Astrocyte (in vitro differentiated cells and primary cell): ENCODE measurements at regions not wholly inside any gene's neighbourhood (a gene's known extent, or its start where the extent isn't known, plus 50 kb on each side); places are given as distances from the start of the nearest gene placed in this dataset.

Experiments
- EZH2 ChIP-seq: IDR thresholded peaks from 2 replicates; pipeline ENCODE4 v1.6.1; 2012; ENCODE audit warnings: mild to moderate bottlenecking, low read length, inconsistent platforms; ENCODE audit not compliant: insufficient read depth
- TF ChIP-seq, protein P1 (sequence below): IDR thresholded peaks from 2 replicates; pipeline ENCODE4 v1.5.1; 2011; ENCODE audit warnings: low read depth, mild to moderate bottlenecking, inconsistent platforms, low read length, moderate library complexity; ENCODE audit not compliant: insufficient read depth

DNA sequence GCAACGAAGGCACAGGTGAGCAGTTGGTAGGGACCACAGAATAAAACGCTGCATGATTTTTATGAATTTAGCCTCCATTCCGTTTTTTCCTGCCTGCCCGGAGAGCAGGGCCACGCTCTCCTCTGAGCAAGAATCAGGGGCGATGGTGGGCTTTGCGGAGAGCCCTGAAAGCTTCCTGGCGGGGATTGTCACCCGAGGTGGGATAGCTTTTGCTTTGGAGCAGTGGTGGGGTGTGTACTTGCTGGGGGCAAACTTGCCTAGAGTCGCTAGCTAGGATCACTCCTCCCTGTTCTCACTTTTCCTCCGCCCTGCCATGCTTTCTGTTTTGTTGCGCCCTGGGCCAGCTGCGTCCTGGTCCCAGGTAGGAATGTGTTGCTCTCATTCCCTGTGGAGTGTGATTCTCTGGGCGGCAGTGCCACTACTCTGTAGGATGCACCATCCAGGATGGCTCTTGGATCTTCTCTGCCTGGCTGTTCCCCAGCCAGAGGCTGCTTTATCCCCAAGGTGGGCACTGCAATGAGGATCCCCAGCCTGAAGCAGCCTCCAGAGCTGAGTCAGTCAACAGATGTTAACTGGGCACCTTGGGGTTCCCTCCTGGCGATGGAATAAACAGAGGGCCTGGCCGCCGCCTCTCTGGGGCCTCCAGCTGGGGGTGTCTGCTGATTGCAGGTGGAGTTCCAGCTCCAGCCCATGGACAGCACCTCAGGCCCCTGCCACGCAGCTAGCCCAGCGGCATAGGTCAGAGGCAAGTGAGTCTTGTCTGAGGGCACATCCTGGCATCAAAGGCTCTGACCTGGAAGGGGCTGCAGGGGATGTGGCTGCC lies 360.9 kb upstream of the TNRC6C start:
- TF ChIP-seq, protein P1, sequence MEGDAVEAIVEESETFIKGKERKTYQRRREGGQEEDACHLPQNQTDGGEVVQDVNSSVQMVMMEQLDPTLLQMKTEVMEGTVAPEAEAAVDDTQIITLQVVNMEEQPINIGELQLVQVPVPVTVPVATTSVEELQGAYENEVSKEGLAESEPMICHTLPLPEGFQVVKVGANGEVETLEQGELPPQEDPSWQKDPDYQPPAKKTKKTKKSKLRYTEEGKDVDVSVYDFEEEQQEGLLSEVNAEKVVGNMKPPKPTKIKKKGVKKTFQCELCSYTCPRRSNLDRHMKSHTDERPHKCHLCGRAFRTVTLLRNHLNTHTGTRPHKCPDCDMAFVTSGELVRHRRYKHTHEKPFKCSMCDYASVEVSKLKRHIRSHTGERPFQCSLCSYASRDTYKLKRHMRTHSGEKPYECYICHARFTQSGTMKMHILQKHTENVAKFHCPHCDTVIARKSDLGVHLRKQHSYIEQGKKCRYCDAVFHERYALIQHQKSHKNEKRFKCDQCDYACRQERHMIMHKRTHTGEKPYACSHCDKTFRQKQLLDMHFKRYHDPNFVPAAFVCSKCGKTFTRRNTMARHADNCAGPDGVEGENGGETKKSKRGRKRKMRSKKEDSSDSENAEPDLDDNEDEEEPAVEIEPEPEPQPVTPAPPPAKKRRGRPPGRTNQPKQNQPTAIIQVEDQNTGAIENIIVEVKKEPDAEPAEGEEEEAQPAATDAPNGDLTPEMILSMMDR = no peak
- TF ChIP-seq EZH2 = no peak
